SK-N-SH treated with all-trans-retinoic acid at 6 μM for 48 hours (cell line): ENCODE measurements at regions not wholly inside any gene's neighbourhood (a gene's known extent, or its start where the extent isn't known, plus 50 kb on each side); places are given as distances from the start of the nearest gene placed in this dataset.

Source experiments
- ARNTL ChIP-seq: fragments of 450-650 bp; formaldehyde crosslinking; IDR thresholded peaks from 2 replicates; pipeline ENCODE4 v1.5.0; 2020; ENCODE audit warnings: low read depth, mild to moderate bottlenecking, moderate library complexity, borderline replicate concordance
- BACH2 ChIP-seq: fragments of 250-450 bp; sonication (Bioruptor Pico); IDR thresholded peaks from 2 replicates; pipeline ENCODE4 v1.9.0; 2021; ENCODE audit warnings: mild to moderate bottlenecking, borderline replicate concordance
- CSDC2 ChIP-seq: fragments of 250-450 bp; sonication (Bioruptor Pico); IDR thresholded peaks from 2 replicates; pipeline ENCODE4 v1.5.0; 2020; ENCODE audit warnings: mild to moderate bottlenecking, moderate library complexity
- PPARA ChIP-seq: fragments of 250-450 bp; sonication (Bioruptor Pico); IDR thresholded peaks from 2 replicates; pipeline ENCODE4 v1.5.0; 2020; ENCODE audit warnings: mild to moderate bottlenecking, borderline replicate concordance
- RARB ChIP-seq: fragments of 250-450 bp; sonication (Bioruptor Pico); IDR thresholded peaks from 2 replicates; pipeline ENCODE4 v1.8.0; 2021; ENCODE audit warnings: mild to moderate bottlenecking, moderate library complexity
- ZFP30 ChIP-seq: fragments of 450-650 bp; formaldehyde crosslinking; IDR thresholded peaks from 2 replicates; pipeline ENCODE4 v1.5.0; 2022; ENCODE audit warnings: mild to moderate bottlenecking, moderate library complexity
- ZNF8 ChIP-seq: fragments of 450-650 bp; formaldehyde crosslinking; IDR thresholded peaks from 2 replicates; pipeline ENCODE4 v1.5.0; 2020; ENCODE audit warnings: mild to moderate bottlenecking, moderate library complexity
- TF ChIP-seq, protein P1 (sequence below): fragments of 250-450 bp; sonication (Bioruptor Pico); IDR thresholded peaks from 2 replicates; pipeline ENCODE4 v1.8.0; 2021; ENCODE audit warnings: low read depth, mild to moderate bottlenecking, moderate library complexity, borderline replicate concordance
- TF ChIP-seq, protein P2 (sequence below): fragments of 250-450 bp; sonication (Bioruptor Pico); IDR thresholded peaks from 2 replicates; pipeline ENCODE4 v1.8.0; 2020; ENCODE audit warnings: mild to moderate bottlenecking, moderate library complexity, borderline replicate concordance

DNA sequence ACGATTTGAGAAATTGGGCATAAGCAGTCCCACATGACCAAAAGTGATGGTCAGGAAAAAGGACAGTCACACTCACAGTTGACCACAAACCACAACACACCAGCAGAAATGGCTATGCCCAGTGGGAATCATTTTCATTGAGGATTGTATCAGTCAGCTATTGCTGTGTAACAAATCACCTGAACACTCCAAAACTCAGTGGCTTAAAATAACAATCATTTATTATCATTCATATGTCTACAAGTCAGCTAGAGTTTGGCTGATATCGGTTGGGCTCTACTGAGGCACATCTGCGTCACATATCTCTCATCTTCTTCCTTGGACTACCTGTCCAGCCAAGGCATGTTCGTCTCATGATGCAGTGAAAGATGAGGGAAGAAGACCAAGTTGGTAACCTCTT lies 93.3 kb downstream of the CMC2 start:
- TF ChIP-seq ARNTL (CRISPR knock-in tag) (no peak), ZFP30 (CRISPR knock-in tag) (no peak), RARB (CRISPR knock-in tag) (no peak), PPARA (no peak), ZNF8 (CRISPR knock-in tag) (no peak), BACH2 (CRISPR knock-in tag) (no peak), CSDC2 (CRISPR knock-in tag) (no peak)
- TF ChIP-seq, protein P1, sequence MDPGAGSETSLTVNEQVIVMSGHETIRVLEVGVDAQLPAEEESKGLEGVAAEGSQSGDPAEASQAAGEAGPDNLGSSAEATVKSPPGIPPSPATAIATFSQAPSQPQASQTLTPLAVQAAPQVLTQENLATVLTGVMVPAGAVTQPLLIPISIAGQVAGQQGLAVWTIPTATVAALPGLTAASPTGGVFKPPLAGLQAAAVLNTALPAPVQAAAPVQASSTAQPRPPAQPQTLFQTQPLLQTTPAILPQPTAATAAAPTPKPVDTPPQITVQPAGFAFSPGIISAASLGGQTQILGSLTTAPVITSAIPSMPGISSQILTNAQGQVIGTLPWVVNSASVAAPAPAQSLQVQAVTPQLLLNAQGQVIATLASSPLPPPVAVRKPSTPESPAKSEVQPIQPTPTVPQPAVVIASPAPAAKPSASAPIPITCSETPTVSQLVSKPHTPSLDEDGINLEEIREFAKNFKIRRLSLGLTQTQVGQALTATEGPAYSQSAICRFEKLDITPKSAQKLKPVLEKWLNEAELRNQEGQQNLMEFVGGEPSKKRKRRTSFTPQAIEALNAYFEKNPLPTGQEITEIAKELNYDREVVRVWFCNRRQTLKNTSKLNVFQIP (CRISPR knock-in tag) = no peak
- TF ChIP-seq, protein P2, sequence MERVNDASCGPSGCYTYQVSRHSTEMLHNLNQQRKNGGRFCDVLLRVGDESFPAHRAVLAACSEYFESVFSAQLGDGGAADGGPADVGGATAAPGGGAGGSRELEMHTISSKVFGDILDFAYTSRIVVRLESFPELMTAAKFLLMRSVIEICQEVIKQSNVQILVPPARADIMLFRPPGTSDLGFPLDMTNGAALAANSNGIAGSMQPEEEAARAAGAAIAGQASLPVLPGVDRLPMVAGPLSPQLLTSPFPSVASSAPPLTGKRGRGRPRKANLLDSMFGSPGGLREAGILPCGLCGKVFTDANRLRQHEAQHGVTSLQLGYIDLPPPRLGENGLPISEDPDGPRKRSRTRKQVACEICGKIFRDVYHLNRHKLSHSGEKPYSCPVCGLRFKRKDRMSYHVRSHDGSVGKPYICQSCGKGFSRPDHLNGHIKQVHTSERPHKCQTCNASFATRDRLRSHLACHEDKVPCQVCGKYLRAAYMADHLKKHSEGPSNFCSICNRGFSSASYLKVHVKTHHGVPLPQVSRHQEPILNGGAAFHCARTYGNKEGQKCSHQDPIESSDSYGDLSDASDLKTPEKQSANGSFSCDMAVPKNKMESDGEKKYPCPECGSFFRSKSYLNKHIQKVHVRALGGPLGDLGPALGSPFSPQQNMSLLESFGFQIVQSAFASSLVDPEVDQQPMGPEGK = no peak
